ENCODE measurements at regions not wholly inside any gene's neighbourhood (a gene's known extent, or its start where the extent isn't known, plus 50 kb on each side); places are given as distances from the start of the nearest gene placed in this dataset.

DNA sequence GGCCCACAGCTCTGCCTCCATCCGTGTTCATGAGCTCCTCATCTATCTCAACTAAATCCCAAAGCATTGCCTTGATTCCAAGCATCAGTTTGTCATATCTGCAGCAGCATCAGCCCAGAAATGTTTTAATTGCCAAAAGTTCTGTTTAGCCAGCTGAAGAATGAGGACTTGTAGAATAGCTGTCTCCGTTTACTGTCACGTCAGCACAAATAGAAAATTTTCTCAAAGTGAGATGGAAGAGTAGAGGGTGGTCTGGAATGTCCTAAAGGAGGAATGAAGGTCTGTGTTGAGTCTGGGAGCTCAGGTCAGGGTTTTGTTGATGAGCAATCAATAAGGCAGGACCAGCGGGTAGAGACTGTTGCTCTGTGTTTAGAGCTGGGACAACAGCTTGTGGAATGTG is 134.9 kb upstream of the ISX start:
- TF ChIP-seq CTCF (IDR thresholded peaks at IDR 0.05; ENCODE audit: borderline replicate concordance, insufficient read depth, low read depth, low read length): no peak
- no peak overlapping the region for H3K4me3 ChIP-seq (ENCODE audit: low read depth, low read length)

GRCh38 chr22:34934261-34934660 is 131.7 kb upstream of the ISX start:
- no peak overlapping the region for H3K4me3 ChIP-seq (ENCODE audit: low read depth, low read length)
- TF ChIP-seq CTCF (IDR thresholded peaks at IDR 0.05; ENCODE audit: borderline replicate concordance, insufficient read depth, low read depth, low read length): no peak

- TF ChIP-seq CTCF (IDR thresholded peaks at IDR 0.05; ENCODE audit: borderline replicate concordance, insufficient read depth, low read depth, low read length): no peak
- H3K4me3 ChIP-seq (ENCODE audit: low read depth, low read length): no peak overlapping the region
Measured at GRCh38 chr22:34943830-34944229, 122.1 kb upstream of the ISX start.

DNA sequence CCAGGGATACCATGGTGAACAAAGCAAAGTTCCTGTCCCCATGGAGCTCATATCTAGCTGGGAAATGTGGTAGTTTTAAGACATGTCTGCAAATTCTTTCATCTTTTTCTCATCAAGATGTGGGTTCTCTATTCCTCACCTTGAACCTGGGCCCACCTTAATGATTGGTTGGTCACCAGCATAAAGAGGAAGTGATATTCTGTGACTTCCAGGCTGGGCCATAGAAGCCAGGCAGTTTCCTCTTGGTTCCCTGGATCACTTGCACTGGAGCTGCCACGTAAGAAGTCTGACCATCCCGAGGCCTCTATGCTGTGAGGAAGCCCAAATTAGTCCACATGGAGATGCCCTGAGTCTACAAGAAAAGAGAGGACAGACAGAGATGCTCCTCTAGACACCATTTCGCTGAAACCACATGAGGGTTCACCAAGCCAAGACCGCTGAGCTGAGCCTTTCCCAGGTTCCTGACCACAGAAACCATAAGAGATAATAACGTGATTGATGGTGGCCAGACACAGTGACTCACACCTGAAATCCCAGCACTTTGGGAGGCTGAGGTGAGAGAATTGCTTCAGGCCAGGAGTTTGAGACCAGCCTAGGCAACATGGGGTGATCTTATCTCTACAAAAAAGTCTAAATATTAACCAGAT is 119.5 kb upstream of the ISX start:
- no peak for TF ChIP-seq CTCF (IDR thresholded peaks at IDR 0.05; ENCODE audit: borderline replicate concordance, insufficient read depth, low read depth, low read length)
- no peak overlapping the region for H3K4me3 ChIP-seq (ENCODE audit: low read depth, low read length)

DNA sequence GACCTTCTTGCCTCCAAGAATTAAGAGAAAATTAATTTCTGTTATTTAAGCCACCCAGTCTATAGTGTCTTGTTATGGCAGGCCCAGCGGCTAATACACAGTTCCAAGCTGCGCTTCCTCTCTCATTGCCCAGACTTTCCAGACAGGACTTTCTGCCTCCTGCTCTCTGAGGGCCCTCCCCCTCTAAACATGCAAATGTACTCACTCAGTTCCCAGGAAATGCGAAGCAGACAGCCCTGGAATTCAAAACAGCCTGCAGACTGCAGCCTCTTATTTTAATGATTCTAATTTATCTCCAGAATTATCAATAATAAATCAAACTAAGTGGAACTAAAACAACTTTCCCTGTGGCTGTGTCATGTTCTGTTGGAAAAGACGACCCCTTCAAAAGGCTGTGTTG is 115.5 kb upstream of the ISX start:
- no peak for TF ChIP-seq CTCF (IDR thresholded peaks at IDR 0.05; ENCODE audit: borderline replicate concordance, insufficient read depth, low read depth, low read length)
- no peak overlapping the region for H3K4me3 ChIP-seq (ENCODE audit: low read depth, low read length)

GRCh38 chr22:34951212-34951611 is 114.7 kb upstream of the ISX start:
- no peak overlapping the region for H3K4me3 ChIP-seq (ENCODE audit: low read depth, low read length)
- TF ChIP-seq CTCF (IDR thresholded peaks at IDR 0.05; ENCODE audit: borderline replicate concordance, insufficient read depth, low read depth, low read length): no peak

- H3K4me3 ChIP-seq (ENCODE audit: low read depth, low read length): no peak overlapping the region
- TF ChIP-seq CTCF (IDR thresholded peaks at IDR 0.05; ENCODE audit: borderline replicate concordance, insufficient read depth, low read depth, low read length): no peak
Measured at GRCh38 chr22:34960005-34960404, 106.0 kb upstream of the ISX start.

Measured in GM12875 (cell line).